OCI-LY1 (cell line): ENCODE measurements at regions not wholly inside any gene's neighbourhood (a gene's known extent, or its start where the extent isn't known, plus 50 kb on each side); places are given as distances from the start of the nearest gene placed in this dataset.

Experiments
- H2AFZ ChIP-seq: fragments of 200-600 bp; sonication (generic), shearing (Covaris generic); 2 replicates; pipeline ENCODE4 v1.6.0; 2014; ENCODE audit warnings: antibody characterized with exemption, mild to moderate bottlenecking, low read length
- H3F3A ChIP-seq: fragments of 200-600 bp; sonication (generic), shearing (Covaris generic); 2 replicates; pipeline ENCODE4 v1.6.0; 2014; ENCODE audit warnings: mild to moderate bottlenecking, antibody characterized with exemption, low read length, moderate library complexity; ENCODE audit not compliant: insufficient read depth
- H3K27ac ChIP-seq: fragments of 200-600 bp; sonication (generic); 2 replicates; pipeline ENCODE4 v1.5.1; 2014; ENCODE audit warnings: low read length, mixed run types, mild to moderate bottlenecking, low read depth; ENCODE audit not compliant: poor library complexity, severe bottlenecking
- H3K27me3 ChIP-seq: fragments of 200-600 bp; sonication (generic); 2 replicates; pipeline ENCODE4 v1.6.0; 2014; ENCODE audit warnings: antibody characterized with exemption, mild to moderate bottlenecking, low read length, moderate library complexity; ENCODE audit not compliant: insufficient read depth
- H3K36me3 ChIP-seq: fragments of 200-600 bp; sonication (generic); 2 replicates; pipeline ENCODE4 v1.6.1; 2014; ENCODE audit warnings: mild to moderate bottlenecking, antibody characterized with exemption, low read length, moderate library complexity, mixed read lengths; ENCODE audit not compliant: insufficient read depth
- H3K4me1 ChIP-seq: fragments of 200-600 bp; sonication (generic); 2 replicates; pipeline ENCODE4 v1.5.1; 2014; ENCODE audit warnings: mild to moderate bottlenecking, low read length, moderate library complexity; ENCODE audit not compliant: insufficient read depth, severe bottlenecking
- H3K4me2 ChIP-seq: fragments of 200-600 bp; sonication (generic), shearing (Covaris generic); 2 replicates; pipeline ENCODE4 v1.6.1; 2014; ENCODE audit warnings: low read length
- H3K4me3 ChIP-seq: fragments of 200-600 bp; sonication (generic); 2 replicates; pipeline ENCODE4 v1.5.1; 2014; ENCODE audit warnings: low read length, low read depth, mild to moderate bottlenecking, mixed read lengths; ENCODE audit not compliant: poor library complexity, severe bottlenecking
- H3K79me2 ChIP-seq: fragments of 200-600 bp; shearing (Covaris generic); 2 replicates; pipeline ENCODE4 v1.6.1; 2016; ENCODE audit warnings: mixed run types, low read length, mixed read lengths; ENCODE audit not compliant: insufficient read depth
- H3K9ac ChIP-seq: fragments of 200-600 bp; sonication (generic), shearing (Covaris generic); 2 replicates; pipeline ENCODE4 v1.6.1; 2014; ENCODE audit warnings: mild to moderate bottlenecking, low read length, mixed read lengths
- H3K9me2 ChIP-seq: fragments of 200-600 bp; sonication (generic), shearing (Covaris generic); 2 replicates; pipeline ENCODE4 v1.6.1; 2014; ENCODE audit warnings: low read depth, mild to moderate bottlenecking, low read length, mixed read lengths
- H3K9me3 ChIP-seq: fragments of 200-600 bp; shearing (Covaris generic); 2 replicates; pipeline ENCODE4 v1.6.1; 2014; ENCODE audit warnings: low read length, mixed read lengths
- H4K20me1 ChIP-seq: fragments of 200-600 bp; sonication (generic), shearing (Covaris generic); 2 replicates; pipeline ENCODE4 v1.6.0; 2016; ENCODE audit warnings: mild to moderate bottlenecking, low read length; ENCODE audit not compliant: insufficient read depth
- EZH2 ChIP-seq: fragments of 200-600 bp; sonication (generic), shearing (Covaris generic); IDR thresholded peaks from 2 replicates; pipeline ENCODE4 v1.8.0; 2017; ENCODE audit warnings: borderline replicate concordance, mixed run types, mild to moderate bottlenecking, antibody characterized with exemption, low read length, moderate library complexity, mixed read lengths
- TF ChIP-seq, protein P1 (sequence below): fragments of 200-600 bp; sonication (generic), shearing (Covaris generic); IDR thresholded peaks from 2 replicates; pipeline ENCODE4 v1.5.1; 2017; ENCODE audit warnings: mild to moderate bottlenecking, antibody characterized with exemption, low read length, moderate library complexity, mixed read lengths

DNA sequence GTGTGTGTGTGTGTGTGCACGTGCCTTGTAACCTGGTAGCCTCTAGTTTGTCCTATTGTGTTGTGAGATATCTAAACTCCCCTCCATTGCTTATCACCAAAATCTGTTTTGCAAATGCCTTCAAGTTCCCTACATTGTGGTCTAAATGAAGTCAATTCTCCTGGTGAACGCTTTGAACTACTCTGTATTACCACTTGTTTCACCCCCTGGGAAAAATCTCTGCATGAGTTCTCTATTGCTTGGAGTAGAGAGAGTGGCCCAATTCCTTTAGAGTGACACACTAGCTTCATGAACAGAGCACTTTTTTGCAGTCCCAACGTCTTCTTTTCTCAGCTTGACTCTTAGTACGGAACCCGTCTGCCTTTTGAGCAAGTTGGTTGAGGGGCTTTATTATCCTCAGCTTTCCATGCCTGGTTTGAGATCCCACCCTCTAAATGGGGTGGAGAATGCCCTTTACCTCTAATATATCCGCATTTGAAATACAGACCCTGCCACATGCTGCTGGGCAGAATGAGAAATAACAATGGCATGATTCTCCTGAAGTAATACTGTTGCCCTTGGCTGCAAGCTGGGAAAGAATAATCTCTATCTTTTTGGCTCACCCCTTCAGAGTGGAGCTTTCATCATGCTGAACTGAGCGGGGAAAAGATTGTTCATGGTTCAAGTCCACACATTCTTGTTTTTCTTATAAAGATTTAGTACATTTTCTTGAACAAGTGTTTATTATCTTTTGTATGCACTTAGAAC lies 2545.3 kb downstream of the PCDH9 start:
- H3K4me2 ChIP-seq: no peak overlapping the region
- no peak overlapping the region for H3K27ac ChIP-seq
- H3K4me3 ChIP-seq: no peak overlapping the region
- no peak overlapping the region for H3K9ac ChIP-seq
- H3K27me3 ChIP-seq: no peaks in the 10 kb centered on the region
- H3K36me3 ChIP-seq: no peaks in the 10 kb centered on the region
- no peaks in the 10 kb centered on the region for H3K4me1 ChIP-seq
- no peaks in the 10 kb centered on the region for H3K79me2 ChIP-seq
- H3K9me2 ChIP-seq: no peaks in the 10 kb centered on the region
- no peaks in the 10 kb centered on the region for H4K20me1 ChIP-seq
- no peaks in the 10 kb centered on the region for H3K9me3 ChIP-seq
- TF ChIP-seq, protein P1, sequence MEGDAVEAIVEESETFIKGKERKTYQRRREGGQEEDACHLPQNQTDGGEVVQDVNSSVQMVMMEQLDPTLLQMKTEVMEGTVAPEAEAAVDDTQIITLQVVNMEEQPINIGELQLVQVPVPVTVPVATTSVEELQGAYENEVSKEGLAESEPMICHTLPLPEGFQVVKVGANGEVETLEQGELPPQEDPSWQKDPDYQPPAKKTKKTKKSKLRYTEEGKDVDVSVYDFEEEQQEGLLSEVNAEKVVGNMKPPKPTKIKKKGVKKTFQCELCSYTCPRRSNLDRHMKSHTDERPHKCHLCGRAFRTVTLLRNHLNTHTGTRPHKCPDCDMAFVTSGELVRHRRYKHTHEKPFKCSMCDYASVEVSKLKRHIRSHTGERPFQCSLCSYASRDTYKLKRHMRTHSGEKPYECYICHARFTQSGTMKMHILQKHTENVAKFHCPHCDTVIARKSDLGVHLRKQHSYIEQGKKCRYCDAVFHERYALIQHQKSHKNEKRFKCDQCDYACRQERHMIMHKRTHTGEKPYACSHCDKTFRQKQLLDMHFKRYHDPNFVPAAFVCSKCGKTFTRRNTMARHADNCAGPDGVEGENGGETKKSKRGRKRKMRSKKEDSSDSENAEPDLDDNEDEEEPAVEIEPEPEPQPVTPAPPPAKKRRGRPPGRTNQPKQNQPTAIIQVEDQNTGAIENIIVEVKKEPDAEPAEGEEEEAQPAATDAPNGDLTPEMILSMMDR: no peak
- no peak for TF ChIP-seq EZH2
- H3F3A ChIP-seq: no peaks in the 10 kb centered on the region
- H2AFZ ChIP-seq: no peak overlapping the region

DNA sequence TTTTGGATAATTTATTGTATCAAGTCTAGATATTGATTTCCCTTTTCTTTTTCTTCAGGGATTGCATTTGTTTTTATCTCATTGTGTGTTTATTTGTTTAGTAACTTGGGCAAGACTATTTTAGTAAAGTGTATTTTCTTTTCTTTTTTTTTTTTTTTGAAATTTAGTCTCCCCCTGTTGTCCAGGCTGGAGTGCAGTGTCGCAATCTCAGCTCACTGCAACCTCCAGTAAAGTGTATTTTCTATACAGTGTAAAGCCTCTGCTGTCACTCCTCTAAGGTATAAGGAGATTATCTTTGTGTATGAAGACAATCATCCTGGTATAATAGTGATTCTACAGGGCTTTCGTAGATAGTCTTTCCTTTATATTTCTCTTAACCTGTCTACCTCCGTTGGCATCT lies 2546.0 kb downstream of the PCDH9 start:
- H3F3A ChIP-seq: no peaks in the 10 kb centered on the region
- TF ChIP-seq, protein P1: no peak
- no peak for TF ChIP-seq EZH2
- H3K9me3 ChIP-seq: no peaks in the 10 kb centered on the region
- H3K27me3 ChIP-seq: no peaks in the 10 kb centered on the region
- no peaks in the 10 kb centered on the region for H3K79me2 ChIP-seq
- H3K27ac ChIP-seq: no peak overlapping the region
- H4K20me1 ChIP-seq: no peaks in the 10 kb centered on the region
- H3K36me3 ChIP-seq: no peaks in the 10 kb centered on the region
- H3K4me2 ChIP-seq: no peak overlapping the region
- no peak overlapping the region for H2AFZ ChIP-seq
- no peak overlapping the region for H3K9ac ChIP-seq
- no peaks in the 10 kb centered on the region for H3K4me1 ChIP-seq
- H3K4me3 ChIP-seq: no peak overlapping the region
- no peaks in the 10 kb centered on the region for H3K9me2 ChIP-seq

DNA sequence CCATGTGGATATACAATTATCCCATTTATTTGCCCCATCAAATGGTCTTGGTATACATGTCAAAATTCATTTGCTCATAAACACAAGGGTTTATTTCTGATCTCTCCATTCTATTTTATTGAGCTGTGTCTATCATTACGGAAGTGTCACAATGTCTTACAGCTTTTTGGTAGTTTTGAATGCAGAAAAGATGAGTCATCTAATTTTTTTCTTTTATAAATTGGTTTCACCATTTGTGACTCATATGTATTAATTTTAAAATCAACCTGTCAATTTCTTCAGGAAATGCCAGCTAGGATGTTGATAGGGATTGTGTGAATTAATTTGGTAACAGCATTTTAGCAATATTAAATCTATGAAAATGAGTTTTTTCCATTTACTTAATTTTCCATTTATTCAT lies 2549.4 kb downstream of the PCDH9 start:
- Histone ChIP-seq H3K4me2 (no peak overlapping the region), H4K20me1 (no peaks in the 10 kb centered on the region), H3K9me3 (0 out of 2 replicates have a peak, but pooled peaks cover 3% of the 10 kb centered on the region), H3K36me3 (no peaks in the 10 kb centered on the region), H3K79me2 (no peaks in the 10 kb centered on the region), H2AFZ (no peak overlapping the region), H3K27ac (no peak overlapping the region), H3K4me1 (peaks cover 2% of the 10 kb centered on the region), H3K9me2 (no peaks in the 10 kb centered on the region), H3K9ac (no peak overlapping the region), H3F3A (no peaks in the 10 kb centered on the region), H3K4me3 (no peak overlapping the region), H3K27me3 (no peaks in the 10 kb centered on the region)
- TF ChIP-seq, protein P1: no peak
- TF ChIP-seq EZH2: no peak
